Naive thymus-derived CD4-positive, alpha-beta T cell (primary cell): ENCODE measurements at regions not wholly inside any gene's neighbourhood (a gene's known extent, or its start where the extent isn't known, plus 50 kb on each side); places are given as distances from the start of the nearest gene placed in this dataset.
"Not testable (repeated sequence)": the region's sequence is repeated elsewhere in the genome, so short reads cannot be mapped to it uniquely, and the experiment has no call there.

Experiments used
- ATAC-seq: fragments of 150-1000 bp; cut with Tn5 transposase; 2 replicates; pipeline ENCODE4 v1.10.0; 2021; ENCODE audit warnings: mild to moderate bottlenecking, moderate library complexity
- CTCF ChIA-PET: fragments of 350-600 bp; sonication (Branson Sonifier 250); formaldehyde crosslinking; loops from one replicate; lab custom pipeline; 2021; ENCODE audit warnings: antibody characterized with exemption; lab: Charles Lee
- POLR2A ChIA-PET: fragments of 350-600 bp; sonication (Branson Sonifier 250); formaldehyde crosslinking; loops from one replicate; lab custom pipeline; 2021; ENCODE audit warnings: antibody characterized with exemption, inconsistent platforms; lab: Charles Lee
- DNase-seq, 9 donors: peaks; one replicate each; pipeline versions ENCODE4 v3.0.0 to v3.0.0-alpha.2; 2020 to 2022; ENCODE audit warnings: mixed read lengths in 1 of 9
- H3K27ac ChIP-seq: one replicate; pipeline ENCODE4 v1.7.0; 2013; ENCODE audit warnings: mild to moderate bottlenecking, low read depth, low read length, moderate library complexity
- H3K27me3 ChIP-seq, 2 donors: one replicate each; pipeline ENCODE4 v1.7.0; 2013; ENCODE audit warnings: low read length in 2 of 2, mild to moderate bottlenecking in 2 of 2, moderate library complexity in 2 of 2; ENCODE audit not compliant: control insufficient read depth in 2 of 2, insufficient read depth in 2 of 2
- H3K36me3 ChIP-seq, 3 experiments: 1 replicate in 2 of 3; 2 replicates in 1 of 3; pipeline ENCODE4 v1.7.0; 2013; ENCODE audit warnings: low read length in 3 of 3, mild to moderate bottlenecking in 3 of 3, moderate library complexity in 1 of 3; ENCODE audit not compliant: insufficient read depth in 3 of 3, control insufficient read depth in 2 of 3
- H3K4me1 ChIP-seq, 2 donors: one replicate each; pipeline ENCODE4 v1.7.0; 2013; ENCODE audit warnings: low read length in 2 of 2, mild to moderate bottlenecking in 2 of 2, moderate library complexity in 1 of 2; ENCODE audit not compliant: control insufficient read depth in 2 of 2, insufficient read depth in 2 of 2
- H3K4me3 ChIP-seq: 2 replicates; pipeline ENCODE4 v1.7.0; 2013; ENCODE audit warnings: mild to moderate bottlenecking, low read length
- H3K9me3 ChIP-seq, 3 experiments: 1 replicate in 2 of 3; 2 replicates in 1 of 3; pipeline ENCODE4 v1.7.0; 2013; ENCODE audit warnings: low read length in 3 of 3; ENCODE audit not compliant: control insufficient read depth in 2 of 3
- H3K27ac Mint-ChIP-seq, 9 donors: one replicate each; pipeline ENCODE4 v1.8.0; 2020 to 2022; ENCODE audit warnings: mixed read lengths in 9 of 9, mild to moderate bottlenecking in 8 of 9, moderate library complexity in 5 of 9, inconsistent platforms in 2 of 9
- H3K27me3 Mint-ChIP-seq, 5 donors: one replicate each; pipeline ENCODE4 v1.8.0; 2021 to 2022; ENCODE audit warnings: mixed read lengths in 5 of 5, mild to moderate bottlenecking in 1 of 5
- H3K36me3 Mint-ChIP-seq, 5 donors: one replicate each; pipeline ENCODE4 v1.8.0; 2020 to 2022; ENCODE audit warnings: mixed read lengths in 5 of 5, mild to moderate bottlenecking in 3 of 5, inconsistent platforms in 1 of 5
- H3K4me1 Mint-ChIP-seq, 7 donors: one replicate each; pipeline ENCODE4 v1.8.0; 2020 to 2022; ENCODE audit warnings: mixed read lengths in 7 of 7, mild to moderate bottlenecking in 3 of 7, inconsistent platforms in 1 of 7
- H3K4me3 Mint-ChIP-seq, 10 donors: one replicate each; pipeline ENCODE4 v1.8.0; 2020 to 2022; ENCODE audit warnings: mild to moderate bottlenecking in 10 of 10, mixed read lengths in 10 of 10, moderate library complexity in 6 of 10, inconsistent platforms in 2 of 10
- H3K9me3 Mint-ChIP-seq, 11 donors: one replicate each; pipeline ENCODE4 v1.8.0; 2020 to 2022; ENCODE audit warnings: mixed read lengths in 11 of 11, mild to moderate bottlenecking in 4 of 11, inconsistent platforms in 1 of 11, moderate library complexity in 1 of 11
- intact Hi-C, 2 donors: fragments of 100-400 bp; cut with micrococcal nuclease; formaldehyde crosslinking; loops; one replicate each; pipeline ENCODE4 v1.15.1; 2023

GRCh38 chr4:155033604-155034003 is 174.8 kb upstream of the NPY2R start:
- intact Hi-C loops = no loop called here
- Histone ChIP-seq H3K27ac (no peak overlapping the region), H3K4me1 (no peaks in the 10 kb centered on the region), H3K9me3 (no peaks in the 10 kb centered on the region), H3K36me3 (no peaks in the 10 kb centered on the region), H3K4me3 (no peak overlapping the region), H3K27me3 (no peaks in the 10 kb centered on the region)
- peaks cover 0 to 6% (median 0%) of the 10 kb centered on the region in 11 donors for H3K9me3 Mint-ChIP-seq
- POLR2A ChIA-PET = no interaction called here
- H3K4me1 Mint-ChIP-seq = no peaks in the 10 kb centered on the region
- CTCF ChIA-PET = no interaction called here
- H3K36me3 Mint-ChIP-seq = no peaks in the 10 kb centered on the region
- no peak for ATAC-seq
- no peak overlapping the region for H3K27ac Mint-ChIP-seq
- DNase-seq = no peak
- peaks cover 0 to 10% (median 5%) of the 10 kb centered on the region in 5 donors for H3K27me3 Mint-ChIP-seq
- H3K4me3 Mint-ChIP-seq = no peak overlapping the region

- Histone ChIP-seq H3K27ac (no peak overlapping the region), H3K36me3 (no peaks in the 10 kb centered on the region), H3K4me1 (no peaks in the 10 kb centered on the region), H3K27me3 (no peaks in the 10 kb centered on the region), H3K9me3 (no peaks in the 10 kb centered on the region), H3K4me3 (no peak overlapping the region)
- H3K4me1 Mint-ChIP-seq = no peaks in the 10 kb centered on the region
- peaks cover 0 to 3% (median 0%) of the 10 kb centered on the region in 11 donors for H3K9me3 Mint-ChIP-seq
- peaks cover 0 to 5% (median 4%) of the 10 kb centered on the region in 5 donors for H3K27me3 Mint-ChIP-seq
- no peak overlapping the region for H3K27ac Mint-ChIP-seq
- ChIA-PET POLR2A (no interaction called here), CTCF (no interaction called here)
- DNase-seq (no peak), ATAC-seq (no peak)
- H3K36me3 Mint-ChIP-seq = no peaks in the 10 kb centered on the region
- intact Hi-C loops = no loop called here
- no peak overlapping the region for H3K4me3 Mint-ChIP-seq
These were observed 171.4 kb upstream of the NPY2R start for GRCh38 chr4:155037031-155037430.

- Histone ChIP-seq H3K27me3 (no peaks in the 10 kb centered on the region), H3K4me3 (no peak overlapping the region), H3K36me3 (no peaks in the 10 kb centered on the region), H3K9me3 (no peaks in the 10 kb centered on the region), H3K27ac (no peak overlapping the region), H3K4me1 (no peaks in the 10 kb centered on the region)
- peaks cover 0 to 7% (median 0%) of the 10 kb centered on the region in 11 donors for H3K9me3 Mint-ChIP-seq
- peaks cover 0 to 11% (median 4%) of the 10 kb centered on the region in 5 donors for H3K27me3 Mint-ChIP-seq
- H3K27ac Mint-ChIP-seq = no peak overlapping the region
- DNase-seq (no peak), ATAC-seq (no peak)
- intact Hi-C loops = no loop called here
- no peak overlapping the region for H3K4me3 Mint-ChIP-seq
- ChIA-PET POLR2A (no interaction called here), CTCF (no interaction called here)
- H3K4me1 Mint-ChIP-seq = no peaks in the 10 kb centered on the region
- no peaks in the 10 kb centered on the region for H3K36me3 Mint-ChIP-seq
These were observed 170.0 kb upstream of the NPY2R start for GRCh38 chr4:155038459-155038858.

DNA sequence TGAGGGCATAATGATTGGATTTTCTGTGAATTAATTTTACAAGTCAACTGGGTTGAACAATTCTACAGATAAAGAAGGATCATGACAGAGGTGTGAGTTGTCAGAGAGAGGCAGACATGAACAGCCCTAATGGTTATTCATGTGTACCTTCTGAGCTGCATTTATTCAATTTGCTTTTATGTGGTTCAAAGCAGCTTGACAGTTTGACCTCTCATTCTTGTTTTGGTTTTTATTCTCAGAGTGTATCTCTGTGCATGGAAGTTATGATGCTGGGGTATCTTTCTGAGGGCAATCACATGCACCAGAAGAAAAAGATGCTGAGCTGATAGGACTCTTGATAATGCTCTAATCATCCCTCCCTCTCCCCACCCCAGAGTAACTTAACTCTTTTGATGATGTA is 169.3 kb upstream of the NPY2R start:
- CTCF ChIA-PET = no interaction called here
- H3K4me1 Mint-ChIP-seq = no peaks in the 10 kb centered on the region
- no peak overlapping the region for H3K4me3 Mint-ChIP-seq

GRCh38 chr4:155040031-155040430 is 168.4 kb upstream of the NPY2R start:
- ChIA-PET CTCF (no interaction called here), POLR2A (no interaction called here)
- Mint-ChIP-seq H3K9me3 (peaks cover 0 to 4% (median 0%) of the 10 kb centered on the region in 11 donors), H3K36me3 (no peaks in the 10 kb centered on the region), H3K27me3 (peaks cover 0 to 7% (median 3%) of the 10 kb centered on the region in 5 donors), H3K27ac (no peak overlapping the region), H3K4me1 (no peaks in the 10 kb centered on the region), H3K4me3 (no peak overlapping the region)
- Histone ChIP-seq H3K27ac (no peak overlapping the region), H3K4me1 (no peaks in the 10 kb centered on the region), H3K36me3 (no peaks in the 10 kb centered on the region), H3K27me3 (no peaks in the 10 kb centered on the region), H3K4me3 (no peak overlapping the region), H3K9me3 (no peaks in the 10 kb centered on the region)
- intact Hi-C loops = no loop called here
- DNase-seq = no peak
- ATAC-seq = no peak

More for the DNA sequence above, 169.3 kb upstream of the NPY2R start:
- no peaks in the 10 kb centered on the region for H3K27me3 ChIP-seq
- H3K4me3 ChIP-seq = no peak overlapping the region
- DNase-seq (no peak), ATAC-seq (no peak)
- peaks cover 0 to 4% (median 0%) of the 10 kb centered on the region in 11 donors for H3K9me3 Mint-ChIP-seq
- no peaks in the 10 kb centered on the region for H3K36me3 Mint-ChIP-seq
- peaks cover 0 to 7% (median 4%) of the 10 kb centered on the region in 5 donors for H3K27me3 Mint-ChIP-seq
- no peak overlapping the region for H3K27ac ChIP-seq
- POLR2A ChIA-PET = no interaction called here
- H3K27ac Mint-ChIP-seq = no peak overlapping the region
- intact Hi-C loops = no loop called here
- H3K4me1 ChIP-seq = no peaks in the 10 kb centered on the region
- H3K9me3 ChIP-seq = no peaks in the 10 kb centered on the region
- H3K36me3 ChIP-seq = no peaks in the 10 kb centered on the region

- Mint-ChIP-seq H3K4me3 (no peak overlapping the region), H3K36me3 (no peaks in the 10 kb centered on the region), H3K27me3 (peaks cover 0 to 7% (median 0%) of the 10 kb centered on the region in 5 donors), H3K27ac (no peak overlapping the region), H3K4me1 (no peaks in the 10 kb centered on the region), H3K9me3 (peaks cover 0 to 4% (median 0%) of the 10 kb centered on the region in 11 donors)
- Histone ChIP-seq H3K4me3 (no peak overlapping the region), H3K4me1 (no peaks in the 10 kb centered on the region), H3K27ac (no peak overlapping the region), H3K36me3 (no peaks in the 10 kb centered on the region), H3K27me3 (no peaks in the 10 kb centered on the region), H3K9me3 (no peaks in the 10 kb centered on the region)
- intact Hi-C loops = no loop called here
- no peak for ATAC-seq
- DNase-seq = no peak
- ChIA-PET CTCF (no interaction called here), POLR2A (no interaction called here)
These were observed 166.4 kb upstream of the NPY2R start for GRCh38 chr4:155042014-155042413.

- CTCF ChIA-PET, H3K4me1 ChIP-seq, POLR2A ChIA-PET, ATAC-seq, H3K4me1 Mint-ChIP-seq, H3K9me3 Mint-ChIP-seq, H3K27me3 ChIP-seq, H3K36me3 ChIP-seq, H3K27ac Mint-ChIP-seq, H3K4me3 Mint-ChIP-seq, H3K27ac ChIP-seq, H3K36me3 Mint-ChIP-seq, intact Hi-C loops, H3K4me3 ChIP-seq, H3K9me3 ChIP-seq, DNase-seq: not testable (repeated sequence)
- peaks cover 0 to 13% (median 0%) of the 10 kb centered on the region in 5 donors for H3K27me3 Mint-ChIP-seq
These were observed 164.2 kb upstream of the NPY2R start for GRCh38 chr4:155044251-155044650.
